HG03108 (cell line): ENCODE measurements at regions not wholly inside any gene's neighbourhood (a gene's known extent, or its start where the extent isn't known, plus 50 kb on each side); places are given as distances from the start of the nearest gene placed in this dataset.
"Not testable (repeated sequence)": the region's sequence is repeated elsewhere in the genome, so short reads cannot be mapped to it uniquely, and the experiment has no call there.

ENCODE experiments used
- ATAC-seq: cut with Tn5 transposase; IDR thresholded peaks from one replicate; pipeline ENCODE4 v1.9.1; 2021; ENCODE audit warnings: moderate library complexity; ENCODE audit not compliant: unreplicated experiment

DNA sequence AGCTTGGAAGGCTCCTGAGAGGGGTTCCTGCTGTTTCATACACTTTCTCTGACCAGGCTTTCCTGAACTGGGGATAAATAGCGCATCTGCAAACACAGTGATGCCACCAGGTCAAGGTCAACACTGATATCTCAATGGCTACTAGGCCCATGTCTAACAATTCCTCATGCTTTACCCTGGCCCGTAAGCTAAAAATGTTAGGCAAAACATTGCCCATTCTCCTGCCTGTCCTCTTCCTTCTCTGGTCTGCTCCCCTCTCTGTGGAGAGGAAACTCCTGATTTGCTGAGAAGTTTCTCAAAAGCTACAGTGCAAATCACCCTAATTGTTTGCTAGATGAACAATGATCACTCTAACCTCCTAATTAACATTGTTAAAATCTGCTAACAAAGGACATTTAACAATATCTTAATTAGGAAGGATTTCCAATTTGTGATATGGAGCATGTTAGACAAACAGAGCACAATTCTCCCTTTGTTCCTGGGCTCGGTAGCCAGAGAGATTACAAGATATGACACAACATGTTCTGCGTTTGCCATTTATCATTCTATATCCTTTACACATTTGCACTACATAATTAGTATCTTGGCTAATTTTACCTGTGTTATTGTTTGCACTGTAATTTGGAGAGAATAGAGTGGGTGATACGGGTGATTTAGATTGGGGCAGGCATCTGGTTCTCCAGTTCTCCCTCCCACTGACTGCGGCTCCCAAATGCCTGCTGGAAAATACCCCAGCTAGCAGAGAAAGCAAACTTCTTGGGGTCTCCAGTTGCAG, 266.8 kb downstream of the CD83 start:
- no peak for ATAC-seq

DNA sequence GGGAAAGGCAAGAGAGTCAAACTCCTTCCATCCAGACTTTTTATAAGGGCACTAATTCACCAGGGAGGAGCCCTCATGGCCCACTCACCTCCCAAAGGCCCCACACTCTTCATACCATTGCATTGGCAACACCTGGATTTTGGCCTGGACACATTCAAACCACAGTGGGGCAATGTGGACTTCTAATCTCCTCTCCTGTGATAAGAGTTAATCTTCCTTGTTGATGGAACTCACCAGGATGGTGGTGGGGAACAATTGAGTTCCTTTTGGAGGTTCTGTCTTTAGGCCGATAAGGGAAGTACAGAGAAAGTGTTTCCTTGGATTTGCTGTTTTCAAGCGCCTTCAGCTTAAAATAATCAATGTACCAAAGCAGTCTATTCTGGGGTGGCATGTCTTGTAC, 268.7 kb downstream of the CD83 start:
- ATAC-seq = no peak

DNA sequence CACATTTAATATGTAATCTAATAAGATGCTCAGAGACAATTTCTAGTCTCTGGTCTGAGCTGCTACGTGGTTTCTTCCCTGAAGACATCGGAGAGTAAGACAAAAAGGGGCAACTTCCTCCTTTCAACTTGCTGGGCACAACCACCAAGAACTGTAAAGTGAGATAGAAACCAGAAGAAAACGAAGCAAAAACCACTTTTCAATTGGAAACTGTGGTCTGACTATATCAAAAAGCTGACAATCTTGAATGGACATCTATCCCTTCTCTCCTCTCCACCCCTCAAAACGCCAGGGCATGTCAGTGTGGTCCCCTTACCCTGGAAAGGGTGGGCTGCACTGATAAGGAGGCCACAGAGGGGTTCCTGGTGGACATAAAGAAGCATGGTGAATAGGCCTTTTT, 269.1 kb downstream of the CD83 start:
- no peak for ATAC-seq

DNA sequence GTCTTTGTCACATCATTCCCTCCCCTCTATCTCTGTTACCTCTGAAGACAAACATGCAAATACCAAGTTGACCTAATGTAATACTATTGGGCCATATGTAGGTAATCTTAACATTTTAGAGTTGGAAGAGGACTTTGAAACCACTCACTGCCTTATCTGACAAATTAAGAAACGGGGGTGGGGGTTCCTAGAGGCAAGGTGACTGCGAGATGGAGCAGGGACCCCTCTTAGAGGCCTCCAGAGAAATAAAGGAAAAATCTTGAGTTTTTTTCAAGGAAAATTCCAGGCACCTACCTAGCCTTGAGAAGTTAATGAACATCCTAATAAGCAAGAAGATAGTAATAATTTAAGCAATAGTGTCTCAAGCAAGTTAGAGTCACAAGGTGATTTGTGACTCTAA, 270.8 kb downstream of the CD83 start:
- ATAC-seq = no peak

DNA sequence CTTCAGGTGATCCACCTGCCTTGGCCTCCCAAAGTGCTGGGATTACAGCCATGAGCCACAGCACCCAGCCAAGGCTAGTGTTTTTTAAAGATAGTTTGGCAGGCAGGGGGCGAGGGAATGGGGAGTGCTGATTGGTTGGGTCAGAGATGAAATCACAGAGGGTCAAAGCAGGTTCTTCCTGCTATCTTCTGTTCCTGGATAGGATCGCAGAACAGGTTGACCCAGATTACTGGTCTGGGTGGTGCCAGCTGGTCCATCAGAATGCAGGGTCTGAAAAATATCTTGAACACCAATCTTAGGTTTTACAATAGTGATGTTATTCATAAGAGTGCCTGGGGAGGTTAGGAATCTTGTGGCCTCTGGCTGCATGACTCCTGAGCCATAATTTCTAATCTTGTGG, 272.2 kb downstream of the CD83 start:
- not testable (repeated sequence) for ATAC-seq

DNA sequence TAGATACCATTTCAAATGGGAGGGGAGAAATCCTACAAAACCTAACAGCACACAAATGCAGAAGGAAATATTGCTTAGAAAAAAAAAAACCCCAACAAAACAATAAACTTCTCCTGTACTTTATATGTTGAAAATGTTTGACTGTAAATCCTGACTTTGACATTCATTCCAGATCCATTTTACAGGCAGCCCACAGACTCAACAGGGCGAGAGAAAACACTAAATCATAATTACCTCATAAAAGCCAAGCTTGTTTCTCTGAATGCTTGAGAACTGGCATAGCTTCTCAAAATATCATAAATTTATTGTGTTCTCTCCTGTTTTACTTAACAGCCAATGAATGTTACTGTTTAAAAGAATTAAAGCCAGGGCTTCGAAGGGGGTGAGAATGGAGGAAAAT, 273.2 kb downstream of the CD83 start:
- ATAC-seq = no peak

DNA sequence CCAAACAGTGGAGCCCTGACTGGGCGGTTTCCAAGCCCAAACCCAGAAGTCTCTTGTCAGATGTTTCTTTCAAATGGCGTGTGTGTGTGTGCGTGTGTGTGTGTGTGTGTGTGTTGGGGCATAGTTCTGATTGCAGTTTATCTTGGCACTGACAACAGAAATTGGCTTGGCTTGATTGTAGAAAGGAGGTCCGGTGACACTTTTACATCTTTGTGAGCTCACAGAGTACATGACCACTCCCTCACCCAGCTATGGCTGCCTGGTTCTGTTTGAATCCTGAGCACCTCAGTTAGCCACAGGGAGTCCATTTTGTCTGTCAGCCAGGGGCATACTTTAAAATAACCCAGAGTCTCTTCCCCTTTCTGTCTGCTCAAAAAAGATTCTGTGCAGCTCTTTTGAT, 276.3 kb downstream of the CD83 start:
- ATAC-seq = no peak

DNA sequence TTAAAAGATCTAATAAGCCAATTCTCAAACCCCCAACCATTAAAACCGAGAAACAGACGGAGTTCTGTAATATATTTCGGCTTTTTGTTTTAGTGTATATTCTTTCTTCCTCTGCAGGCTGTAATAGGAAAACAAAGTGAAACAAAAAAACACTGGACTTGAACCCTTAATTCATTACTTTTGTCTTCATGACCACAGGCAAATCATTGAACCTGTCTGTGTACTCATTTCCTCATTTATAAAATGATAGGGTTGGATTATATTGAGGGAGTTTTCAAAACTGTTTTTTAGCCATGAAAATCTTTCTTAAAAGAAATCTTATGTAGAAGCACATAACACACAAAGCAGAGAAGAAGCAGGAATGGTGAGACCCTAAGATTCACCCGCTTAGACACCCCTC, 278.8 kb downstream of the CD83 start:
- ATAC-seq = no peak

DNA sequence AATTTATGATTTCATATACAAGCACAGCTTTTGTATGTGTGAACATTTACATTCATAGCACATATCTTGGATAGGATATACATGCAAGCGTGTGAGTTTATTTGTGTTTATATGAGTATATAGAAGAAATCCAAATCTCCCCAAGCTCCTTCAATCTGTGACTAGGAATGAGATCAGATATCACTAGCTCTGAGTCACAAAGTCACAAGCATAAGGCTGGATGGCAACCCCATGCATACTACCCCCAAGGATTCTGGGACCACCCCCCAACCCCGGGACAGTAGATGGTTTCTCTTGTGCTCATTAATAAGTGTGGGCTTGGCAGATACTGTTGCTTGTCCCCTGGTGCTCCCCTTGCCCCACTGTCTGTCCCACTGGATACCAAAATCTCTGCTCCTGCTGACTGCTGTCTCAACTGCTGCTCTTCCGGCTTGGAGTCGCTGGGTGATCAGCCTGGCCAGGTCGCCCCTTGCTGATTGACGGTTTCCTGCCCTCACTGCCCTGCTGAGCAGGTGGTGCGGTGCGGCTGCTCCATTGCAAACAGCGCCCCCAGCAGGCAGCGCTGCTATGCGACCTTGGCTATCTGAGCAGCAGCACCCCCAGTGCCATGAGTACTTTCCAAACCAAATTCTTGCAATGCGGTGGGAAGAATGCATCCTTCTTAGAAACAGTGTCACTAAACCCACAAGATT, 279.4 kb downstream of the CD83 start:
- no peak for ATAC-seq

DNA sequence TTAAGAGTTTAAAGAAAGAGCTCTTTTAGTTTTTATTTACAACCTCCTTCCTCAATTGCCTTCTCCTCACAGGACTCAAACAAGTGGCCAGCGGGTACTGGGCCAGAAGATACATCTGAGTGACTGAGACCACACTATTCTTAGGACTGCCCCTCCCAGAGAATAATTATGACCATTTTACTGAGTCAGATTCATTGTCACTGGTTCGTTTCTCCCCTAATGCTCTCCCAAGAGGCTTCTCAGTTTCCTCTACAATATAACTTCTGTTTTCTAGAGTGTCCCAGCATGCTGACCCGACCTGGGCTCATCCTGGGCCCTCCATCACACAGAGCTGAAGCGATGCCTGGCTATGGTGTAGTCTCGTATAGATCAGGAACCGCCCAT, 279.9 kb downstream of the CD83 start:
- no peak for ATAC-seq

DNA sequence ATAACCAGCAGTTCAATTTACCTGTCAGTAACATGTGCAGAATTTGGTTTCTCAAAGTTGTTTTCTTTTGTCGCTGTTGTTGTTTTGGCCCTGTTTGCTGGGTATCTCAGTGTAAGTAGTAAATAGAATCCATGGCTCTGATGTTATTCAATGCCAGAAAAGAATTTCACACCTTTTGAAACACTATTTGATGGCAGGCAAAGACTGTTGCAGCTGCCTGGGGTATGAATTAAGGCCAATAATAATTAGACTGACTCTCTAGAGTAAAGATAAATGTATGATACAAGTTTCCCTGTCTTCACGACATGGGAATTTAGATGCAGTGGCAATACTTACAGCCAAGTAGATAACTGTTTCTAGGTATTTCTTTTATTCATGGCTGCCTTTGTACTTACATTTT, 281.4 kb downstream of the CD83 start:
- ATAC-seq = no peak

DNA sequence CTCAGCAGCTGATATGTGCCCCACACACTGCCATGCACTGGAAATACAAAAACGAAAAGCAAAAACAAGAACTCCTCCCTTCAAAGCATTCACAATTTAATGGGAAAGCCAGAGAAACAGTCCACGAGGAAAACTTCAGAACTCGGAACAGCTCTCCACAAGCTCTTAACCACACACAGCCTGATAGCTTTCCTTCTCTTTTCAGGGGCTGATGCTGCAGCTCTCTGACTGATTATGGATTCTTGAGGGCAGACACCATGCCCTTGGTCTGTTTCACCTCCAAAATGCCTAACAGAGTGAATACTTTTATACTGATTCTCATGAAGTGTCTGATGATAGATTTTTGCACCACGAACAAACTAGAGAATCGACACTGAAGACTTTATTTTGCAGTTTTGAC, 282.1 kb downstream of the CD83 start:
- no peak for ATAC-seq

DNA sequence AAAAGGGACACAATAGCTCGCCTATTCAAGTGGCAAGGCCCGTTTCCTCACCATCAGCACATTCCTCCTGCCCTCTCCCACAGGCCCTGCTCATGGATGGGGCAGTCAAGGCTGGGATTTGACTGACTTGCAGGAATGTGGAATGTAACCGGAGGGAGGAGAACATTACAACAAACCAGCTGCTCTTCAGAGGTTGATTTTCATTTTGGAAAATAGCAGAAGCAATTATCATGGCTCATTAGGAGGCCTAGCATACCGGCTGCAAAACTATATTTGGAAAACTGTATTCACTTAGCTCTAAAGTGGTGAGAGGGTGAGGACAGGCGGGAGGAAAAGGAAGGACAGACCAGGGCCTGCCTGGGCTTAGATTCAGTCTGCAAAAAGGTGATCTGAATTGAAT, 283.7 kb downstream of the CD83 start:
- ATAC-seq = no peak

DNA sequence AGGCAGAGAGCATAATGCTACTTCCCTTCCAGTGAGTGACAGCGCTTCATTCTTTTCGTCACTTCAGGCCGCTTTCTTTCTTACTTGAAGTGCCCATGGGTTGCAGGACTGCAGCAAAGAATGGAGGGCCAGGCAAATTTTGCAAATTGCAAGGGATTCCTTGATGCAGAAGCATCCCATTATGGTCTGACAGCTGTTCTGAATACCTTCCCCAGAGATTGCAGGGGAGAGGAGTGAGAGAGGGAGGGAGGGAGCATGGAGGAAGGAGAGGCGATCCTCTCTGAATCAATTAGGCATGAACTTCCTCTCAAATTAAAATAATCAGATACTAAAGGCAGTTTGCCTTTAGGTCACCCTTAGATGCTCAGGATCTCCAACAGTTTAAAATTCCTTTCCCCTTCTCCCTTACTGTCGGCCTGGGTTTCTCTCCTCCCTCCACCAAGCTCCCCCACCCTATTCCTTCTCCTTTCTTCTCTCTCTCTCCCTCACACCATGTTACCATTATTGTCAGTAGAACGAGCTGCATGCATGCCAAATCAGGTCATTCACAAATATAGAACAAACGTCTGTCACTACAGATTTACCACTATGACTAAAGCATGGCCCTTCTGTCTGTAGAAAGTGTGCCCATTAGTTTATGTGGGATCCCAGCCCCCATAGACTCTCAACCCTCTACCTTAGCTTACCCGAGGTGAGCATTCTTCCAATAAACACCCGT, 289.2 kb downstream of the CD83 start:
- no peak for ATAC-seq

DNA sequence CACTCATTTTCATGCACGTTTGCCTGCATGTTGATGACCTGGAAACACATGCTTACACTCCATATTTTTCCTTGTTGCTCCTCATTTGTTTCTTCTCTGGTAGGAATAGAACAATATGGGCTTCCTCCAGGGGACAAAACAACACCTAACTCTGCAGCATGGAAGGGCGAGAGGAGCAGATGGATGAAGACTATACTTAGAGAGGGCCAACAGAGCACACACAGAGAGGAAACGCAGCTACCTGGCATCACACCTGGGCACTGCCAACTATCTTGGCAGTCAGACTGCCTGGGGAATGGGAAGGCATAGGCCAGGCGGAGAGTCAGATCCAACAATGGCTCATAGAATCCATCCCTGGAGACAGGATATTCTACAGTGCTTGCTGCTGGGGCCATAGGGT, 290.9 kb downstream of the CD83 start:
- no peak for ATAC-seq

DNA sequence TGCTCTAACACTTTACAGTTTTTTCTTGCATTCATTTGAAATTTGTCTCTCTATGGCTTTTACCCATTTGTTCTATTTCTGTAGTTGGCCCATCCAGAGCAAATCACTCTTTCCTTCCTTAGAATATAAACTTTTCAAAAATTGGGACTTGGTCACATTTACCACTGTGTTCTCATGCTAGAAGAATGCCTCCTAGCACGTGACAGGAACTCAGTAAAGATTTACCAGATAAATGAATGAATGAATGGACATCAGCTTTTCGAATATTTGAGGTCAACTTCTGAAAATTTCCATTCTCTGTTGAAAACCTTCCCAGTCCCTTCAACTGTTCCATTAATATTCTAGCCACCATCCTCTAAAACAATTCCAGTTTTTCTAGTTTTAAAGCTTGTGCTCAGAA, 294.5 kb downstream of the CD83 start:
- no peak for ATAC-seq

DNA sequence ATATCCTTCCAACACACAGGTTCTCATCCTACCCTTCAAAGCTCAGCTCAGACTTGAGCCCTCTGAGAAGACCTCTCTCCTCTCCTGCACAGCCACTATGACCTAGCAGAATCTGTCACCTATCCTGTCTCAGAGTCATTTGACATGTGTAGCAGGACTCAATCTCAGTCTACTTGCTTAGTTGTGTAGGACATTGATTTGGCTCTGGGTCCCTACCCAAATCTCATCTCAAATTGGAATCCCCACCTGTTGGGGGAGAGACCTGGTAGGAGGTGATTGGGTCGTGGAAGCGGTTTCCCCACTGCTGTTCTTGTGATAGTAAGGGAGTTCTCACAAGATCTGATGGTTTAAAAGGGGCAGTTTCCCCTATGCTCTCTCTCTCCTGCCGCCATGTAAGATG, 297.9 kb downstream of the CD83 start:
- no peak for ATAC-seq

DNA sequence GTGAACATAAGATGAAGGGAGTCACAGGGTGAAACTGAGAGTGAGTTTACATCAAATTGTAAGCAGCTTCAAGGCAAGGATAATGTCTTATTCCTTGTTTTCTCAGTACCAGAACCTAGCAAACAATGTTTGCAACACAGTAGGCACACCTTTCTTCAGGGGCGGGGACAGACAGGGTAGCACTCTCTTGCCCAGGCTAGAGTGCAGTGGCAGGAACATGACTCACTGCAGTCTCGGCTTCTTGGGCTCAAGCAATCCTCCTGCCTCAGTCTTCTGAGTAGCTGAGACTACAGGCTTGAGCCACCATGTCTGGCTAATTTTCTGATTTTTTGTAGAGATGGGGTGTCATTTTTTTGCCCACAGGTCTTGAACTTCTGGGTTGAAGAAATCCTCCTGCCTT, 299.8 kb downstream of the CD83 start:
- ATAC-seq = no peak

DNA sequence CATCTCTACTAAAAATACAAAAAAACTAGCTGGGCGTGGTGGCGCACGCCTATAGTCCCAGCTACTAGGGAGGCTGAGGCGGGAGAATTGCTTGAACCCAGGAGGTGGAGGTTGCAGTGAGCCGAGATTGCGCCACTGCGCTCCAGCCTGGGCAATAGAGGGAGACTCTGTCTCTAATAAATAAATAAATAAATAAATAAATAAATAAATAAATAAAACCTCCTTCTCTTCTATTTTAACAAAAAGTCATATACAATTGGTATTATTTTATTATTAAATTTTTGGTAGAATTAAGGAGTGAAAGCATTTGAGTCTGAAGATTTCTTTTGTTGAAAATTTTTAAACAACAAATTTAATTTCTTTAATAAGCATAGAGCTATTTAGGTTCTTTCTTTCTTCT, 301.7 kb downstream of the CD83 start:
- ATAC-seq = not testable (repeated sequence)

DNA sequence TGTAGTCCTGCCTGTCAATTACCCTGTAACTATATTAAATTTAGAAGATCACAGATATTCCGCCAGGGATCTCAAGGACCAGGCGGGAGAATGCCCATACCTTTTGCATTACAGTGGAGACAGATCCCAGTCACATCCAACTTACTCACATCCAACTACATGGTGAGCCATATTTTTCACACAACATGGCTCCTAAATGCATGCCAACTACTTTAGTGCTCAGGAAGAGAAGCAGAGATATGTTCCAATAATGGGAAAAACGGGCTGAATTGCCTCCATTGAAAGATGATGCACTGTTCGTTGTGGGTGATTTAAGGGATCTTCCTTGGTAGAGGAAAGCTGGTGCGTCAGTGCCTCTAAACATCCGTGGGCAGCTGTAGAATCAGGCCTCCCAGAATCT, 304.5 kb downstream of the CD83 start:
- no peak for ATAC-seq

DNA sequence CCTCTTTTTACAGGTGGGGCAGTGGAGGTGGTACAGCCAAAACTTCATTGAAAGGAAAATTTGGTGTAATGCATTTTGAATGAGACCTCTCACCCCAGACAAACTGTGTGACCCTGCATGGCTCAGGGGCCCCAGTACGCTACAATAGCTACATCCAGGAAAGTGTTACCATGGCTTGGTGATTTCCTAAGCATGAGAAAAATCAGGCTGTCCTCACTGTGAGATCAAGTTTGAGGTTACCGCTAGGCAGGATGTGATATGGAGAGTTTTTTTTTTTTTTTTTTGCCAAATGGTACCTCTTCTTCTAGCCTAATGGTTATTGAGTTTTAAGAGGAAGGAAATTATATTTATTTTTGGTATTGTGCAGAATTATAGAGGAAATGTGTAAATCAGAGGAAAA, 305.3 kb downstream of the CD83 start:
- ATAC-seq = no peak

DNA sequence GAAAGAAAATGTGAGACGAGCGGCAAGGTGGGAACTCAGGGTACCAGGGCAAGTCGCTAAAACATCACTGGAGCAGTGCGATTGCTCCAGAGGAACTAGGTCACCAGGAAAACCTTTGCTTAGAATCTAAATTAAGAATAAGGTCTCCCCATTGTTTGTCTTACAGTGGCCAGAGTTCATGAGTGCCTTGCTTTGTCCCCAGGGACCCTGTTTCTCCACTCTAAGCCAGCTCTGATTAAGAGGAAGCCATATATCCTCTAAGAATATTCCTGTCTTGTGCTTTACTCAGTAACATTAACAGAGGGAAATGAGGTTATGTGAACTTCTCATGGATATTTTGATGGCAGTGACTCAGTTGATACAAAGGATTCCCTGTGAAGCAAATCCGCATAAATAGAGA, 305.8 kb downstream of the CD83 start:
- no peak for ATAC-seq
